Endothelial cell of umbilical vein (primary cell): ENCODE measurements at regions not wholly inside any gene's neighbourhood (a gene's known extent, or its start where the extent isn't known, plus 50 kb on each side); places are given as distances from the start of the nearest gene placed in this dataset.

Source experiments
- BruUV-seq: library from RNA; stranded (reverse); fragments of 400-500 nt; replicated peaks from 2 replicates; lab custom pipeline; 2021; lab: Mats Ljungman, UMichigan
- CTCF ChIA-PET: fragments of 300-600, 350-600 bp; sonication (Branson Sonifier 250); formaldehyde crosslinking; loops from one replicate; lab custom pipeline; 2021; ENCODE audit warnings: antibody characterized with exemption, inconsistent platforms; lab: Charles Lee
- POLR2A ChIA-PET: fragments of 300-600, 350-600 bp; sonication (Branson Sonifier 250); formaldehyde crosslinking; loops from one replicate; lab custom pipeline; 2021; ENCODE audit warnings: antibody characterized with exemption, inconsistent platforms; lab: Charles Lee
- DNase-seq: peaks from one replicate; pipeline ENCODE4 v3.0.0-alpha.2; 2011; ENCODE audit warnings: low read depth, low spot score
- FAIRE-seq: peaks from 2 replicates; lab custom pipeline; 2011; peaks lifted over from hg19 to GRCh38; lab: Jason Lieb, UNC
- H2AFZ ChIP-seq: 2 replicates; pipeline ENCODE4 v1.6.0; 2012; ENCODE audit warnings: low read depth, low read length, control low read depth, inconsistent platforms
- H3K27ac ChIP-seq: 2 replicates; pipeline ENCODE4 v1.5.1; 2011; ENCODE audit warnings: low read depth, mild to moderate bottlenecking, control low read depth, low read length, moderate library complexity; ENCODE audit not compliant: insufficient read depth
- H3K27me3 ChIP-seq, 2 experiments: 2 replicates each; pipeline versions ENCODE4 v1.6.0 to v1.6.1; 2011; ENCODE audit warnings: low read length in 2 of 2, mixed read lengths in 1 of 2; ENCODE audit not compliant: control insufficient read depth in 2 of 2, insufficient read depth in 2 of 2
- H3K36me3 ChIP-seq, 2 experiments: 2 replicates in 1 of 2; 3 replicates in 1 of 2; pipeline ENCODE4 v1.5.1; 2011; ENCODE audit warnings: low read length in 2 of 2, mild to moderate bottlenecking in 1 of 2, moderate library complexity in 1 of 2; ENCODE audit not compliant: control insufficient read depth in 2 of 2, insufficient read depth in 2 of 2; ENCODE audit errors: extremely low read depth in 1 of 2
- H3K4me1 ChIP-seq: 3 replicates; pipeline ENCODE4 v1.5.1; 2011; ENCODE audit warnings: mild to moderate bottlenecking, low read length; ENCODE audit not compliant: control insufficient read depth, insufficient read depth; ENCODE audit errors: extremely low read depth
- H3K4me2 ChIP-seq: 2 replicates; pipeline ENCODE4 v1.6.1; 2011; ENCODE audit warnings: low read length, control low read depth, mixed read lengths; ENCODE audit not compliant: insufficient read depth
- H3K4me3 ChIP-seq, 3 experiments: fragments of 200-600 bp in 1 of 3; sonication (generic), shearing (Covaris generic) in 1 of 3; replicated peaks in 1 of 3; 2 replicates each; pipeline ENCODE4 v1.5.1; 2011 to 2016; ENCODE audit warnings: control low read depth in 3 of 3, low read length in 3 of 3, mild to moderate bottlenecking in 2 of 3, inconsistent platforms in 1 of 3, low read depth in 1 of 3, moderate library complexity in 1 of 3; ENCODE audit not compliant: insufficient read depth in 1 of 3
- H3K79me2 ChIP-seq: 2 replicates; pipeline ENCODE4 v1.6.0; 2012; ENCODE audit warnings: low read length, inconsistent platforms; ENCODE audit not compliant: control insufficient read depth, insufficient read depth
- H3K9ac ChIP-seq: replicated peaks from 2 replicates; pipeline ENCODE3; 2011; ENCODE audit warnings: low read length, control low read depth; ENCODE audit not compliant: insufficient read depth; ENCODE audit errors: extremely low read depth
- H3K9me1 ChIP-seq: replicated peaks from 3 replicates; pipeline ENCODE4 v1.6.0; 2011; ENCODE audit warnings: mild to moderate bottlenecking, low read length; ENCODE audit not compliant: control insufficient read depth, insufficient read depth; ENCODE audit errors: extremely low read depth
- H3K9me3 ChIP-seq: replicated peaks from 2 replicates; pipeline ENCODE4 v1.5.1; 2012; ENCODE audit warnings: low read length, inconsistent platforms; ENCODE audit not compliant: control insufficient read depth, insufficient read depth
- H4K20me1 ChIP-seq: replicated peaks from 2 replicates; pipeline ENCODE3; 2011; ENCODE audit warnings: mild to moderate bottlenecking, low read length; ENCODE audit not compliant: control insufficient read depth, insufficient read depth; ENCODE audit errors: extremely low read depth
- CTCF ChIP-seq, 2 donors: IDR thresholded peaks; 1 replicate in 1 of 2; 2 replicates in 1 of 2; pipeline ENCODE4 v1.5.1; 2011; ENCODE audit warnings: low read length in 2 of 2, mild to moderate bottlenecking in 2 of 2, moderate library complexity in 2 of 2, control low read depth in 1 of 2, inconsistent platforms in 1 of 2, low read depth in 1 of 2; ENCODE audit not compliant: insufficient read depth in 1 of 2; ENCODE audit errors: extremely low read depth in 1 of 2
- EZH2 ChIP-seq: IDR thresholded peaks from 2 replicates; pipeline ENCODE4 v1.6.1; 2012; ENCODE audit warnings: borderline replicate concordance, low read depth, mild to moderate bottlenecking, moderate library complexity, low read length, inconsistent platforms; ENCODE audit not compliant: severe bottlenecking
- FOS ChIP-seq: IDR thresholded peaks from 2 replicates; pipeline ENCODE4 v1.6.1; 2011; ENCODE audit warnings: mild to moderate bottlenecking, low read length, moderate library complexity, borderline replicate concordance; ENCODE audit not compliant: insufficient read depth
- GATA2 ChIP-seq: IDR thresholded peaks from 2 replicates; pipeline ENCODE4 v1.7.0; 2011; ENCODE audit warnings: low read depth, mild to moderate bottlenecking, moderate library complexity, mixed read lengths, low read length; ENCODE audit not compliant: insufficient read length, insufficient read depth
- JUN ChIP-seq: IDR thresholded peaks from 2 replicates; pipeline ENCODE4 v1.6.1; 2011; ENCODE audit warnings: borderline replicate concordance, low read depth; ENCODE audit not compliant: insufficient read length, insufficient read depth
- MAX ChIP-seq: IDR thresholded peaks from 2 replicates; pipeline ENCODE4 v1.6.1; 2011; ENCODE audit not compliant: insufficient read depth, insufficient read length
- MYC ChIP-seq: IDR thresholded peaks from one replicate; pipeline ENCODE4 v1.6.1; 2011; ENCODE audit warnings: mild to moderate bottlenecking, low read depth, low read length
- POLR2A ChIP-seq: IDR thresholded peaks from 2 replicates; pipeline ENCODE4 v1.6.1; 2012; ENCODE audit warnings: low read depth, mild to moderate bottlenecking, control low read depth, low read length
- POLR2AphosphoS5 ChIP-seq: IDR thresholded peaks from 2 replicates; pipeline ENCODE4 v1.6.1; 2012; ENCODE audit warnings: low read depth, mild to moderate bottlenecking, control low read depth, low read length, moderate library complexity; ENCODE audit not compliant: insufficient read depth
- dilution Hi-C: fragments of 300-500 bp; cut with MboI; formaldehyde crosslinking; loops from one replicate; pipeline ENCODE4 v1.15.0; 2019; ENCODE audit warnings: low sequenced_read_pairs; ENCODE audit not compliant: extremely low pct_ligation_motif_present
- intact Hi-C: fragments of 100-400 bp; cut with micrococcal nuclease; formaldehyde crosslinking; loops from one replicate; pipeline ENCODE4 v1.10.0; 2022

- intact Hi-C loops (no loop called here), dilution Hi-C loops (no loop called here)
- BruUV-seq = no TSS peak
- Histone ChIP-seq H3K36me3 (no peaks in the 10 kb centered on the region), H3K79me2 (no peaks in the 10 kb centered on the region), H4K20me1 (no peaks in the 10 kb centered on the region), H3K4me1 (no peaks in the 10 kb centered on the region), H3K9me1 (no peaks in the 10 kb centered on the region), H3K9ac (no peak overlapping the region), H3K27me3 (peaks cover 2 to 6% of the 10 kb centered on the region in 2 experiments), H3K9me3 (no peaks in the 10 kb centered on the region), H3K4me3 (no peak overlapping the region), H3K4me2 (no peak overlapping the region), H2AFZ (no peak overlapping the region), H3K27ac (no peak overlapping the region)
- no peak for DNase-seq
- FAIRE-seq = no peak
- TF ChIP-seq FOS = no peak
- no peak for TF ChIP-seq MYC
- TF ChIP-seq JUN = no peak
- TF ChIP-seq GATA2 = no peak
- no peak for TF ChIP-seq MAX
- TF ChIP-seq POLR2AphosphoS5 = no peak
- no peak for TF ChIP-seq CTCF (IDR thresholded peaks at IDR 0.05; ENCODE audit: extremely low read depth in 1 of 2, insufficient read depth in 1 of 2, low read depth in 1 of 2, low read length in 2 of 2)
- TF ChIP-seq POLR2A = no peak
- TF ChIP-seq EZH2 = no peak
- ChIA-PET CTCF (no interaction called here), POLR2A (no interaction called here)
These were observed 418.0 kb upstream of the PROX1 start for GRCh38 chr1:213569816-213570150.
